Progenitor cell of endocrine pancreas (in vitro differentiated cells): ENCODE measurements at regions not wholly inside any gene's neighbourhood (a gene's known extent, or its start where the extent isn't known, plus 50 kb on each side); places are given as distances from the start of the nearest gene placed in this dataset.

Experiments used
- DNase-seq: peaks from one replicate; pipeline ENCODE4 v3.0.0; 2021; ENCODE audit warnings: low spot score; ENCODE audit not compliant: unreplicated experiment
- H3K27ac Mint-ChIP-seq: 2 replicates; pipeline ENCODE4 v1.8.0; 2021; ENCODE audit warnings: mild to moderate bottlenecking, moderate library complexity, mixed read lengths
- H3K27me3 Mint-ChIP-seq: 2 replicates; pipeline ENCODE4 v1.8.0; 2021; ENCODE audit warnings: mixed read lengths
- H3K36me3 Mint-ChIP-seq: 2 replicates; pipeline ENCODE4 v1.8.0; 2022; ENCODE audit warnings: mixed read lengths; ENCODE audit not compliant: insufficient read depth
- H3K4me1 Mint-ChIP-seq: 2 replicates; pipeline ENCODE4 v1.8.0; 2021; ENCODE audit warnings: low read depth, mixed read lengths
- H3K4me3 Mint-ChIP-seq: 2 replicates; pipeline ENCODE4 v1.8.0; 2021; ENCODE audit warnings: low read depth, mild to moderate bottlenecking, moderate library complexity, mixed read lengths
- H3K9me3 Mint-ChIP-seq: 2 replicates; pipeline ENCODE4 v1.8.0; 2021; ENCODE audit warnings: low read depth, mixed read lengths
- TF ChIP-seq, protein P1 (sequence below): fragments of 200-600 bp; sonication (generic); IDR thresholded peaks from one replicate; pipeline ENCODE4 v1.5.0; 2021; ENCODE audit warnings: antibody characterized with exemption, mild to moderate bottlenecking; ENCODE audit not compliant: unreplicated experiment

DNA sequence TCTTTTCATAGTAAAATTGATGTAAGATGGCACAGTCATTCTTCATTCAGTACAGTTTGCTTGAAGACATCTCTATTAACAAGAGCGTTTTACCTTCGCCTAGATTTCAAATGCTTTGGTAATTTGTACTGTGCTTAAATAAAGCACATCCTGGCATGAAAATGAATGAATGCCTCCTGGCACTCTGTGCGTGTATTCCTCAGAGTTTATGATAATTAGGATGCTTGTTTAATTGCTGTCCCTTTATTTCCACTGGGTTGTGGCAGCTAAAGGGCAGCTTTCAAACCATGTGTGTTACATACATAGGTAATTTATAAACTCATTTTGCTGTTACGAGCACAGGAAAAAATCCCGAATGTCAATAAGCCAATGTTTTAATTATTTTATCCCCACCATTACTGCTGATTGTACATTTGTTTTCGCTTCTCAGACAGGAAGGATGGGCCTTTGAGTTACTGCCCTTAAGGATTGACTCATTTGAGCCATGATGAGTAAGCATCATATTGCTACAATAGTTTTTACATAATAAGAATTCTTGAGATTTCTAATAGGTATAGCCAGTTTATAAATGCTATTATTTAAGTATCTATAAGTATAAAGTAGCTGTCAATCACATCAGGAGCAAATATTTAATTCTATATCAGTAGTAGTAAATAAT lies 516.5 kb downstream of the XIRP2 start:
- no peaks in the 10 kb centered on the region for H3K4me1 Mint-ChIP-seq
- H3K9me3 Mint-ChIP-seq: peaks cover 38% of the 10 kb centered on the region
- peaks cover 39% of the 10 kb centered on the region for H3K36me3 Mint-ChIP-seq
- no peak overlapping the region for H3K27ac Mint-ChIP-seq
- DNase-seq: no peak
- TF ChIP-seq, protein P1, sequence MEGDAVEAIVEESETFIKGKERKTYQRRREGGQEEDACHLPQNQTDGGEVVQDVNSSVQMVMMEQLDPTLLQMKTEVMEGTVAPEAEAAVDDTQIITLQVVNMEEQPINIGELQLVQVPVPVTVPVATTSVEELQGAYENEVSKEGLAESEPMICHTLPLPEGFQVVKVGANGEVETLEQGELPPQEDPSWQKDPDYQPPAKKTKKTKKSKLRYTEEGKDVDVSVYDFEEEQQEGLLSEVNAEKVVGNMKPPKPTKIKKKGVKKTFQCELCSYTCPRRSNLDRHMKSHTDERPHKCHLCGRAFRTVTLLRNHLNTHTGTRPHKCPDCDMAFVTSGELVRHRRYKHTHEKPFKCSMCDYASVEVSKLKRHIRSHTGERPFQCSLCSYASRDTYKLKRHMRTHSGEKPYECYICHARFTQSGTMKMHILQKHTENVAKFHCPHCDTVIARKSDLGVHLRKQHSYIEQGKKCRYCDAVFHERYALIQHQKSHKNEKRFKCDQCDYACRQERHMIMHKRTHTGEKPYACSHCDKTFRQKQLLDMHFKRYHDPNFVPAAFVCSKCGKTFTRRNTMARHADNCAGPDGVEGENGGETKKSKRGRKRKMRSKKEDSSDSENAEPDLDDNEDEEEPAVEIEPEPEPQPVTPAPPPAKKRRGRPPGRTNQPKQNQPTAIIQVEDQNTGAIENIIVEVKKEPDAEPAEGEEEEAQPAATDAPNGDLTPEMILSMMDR: no peak
- H3K27me3 Mint-ChIP-seq: no peaks in the 10 kb centered on the region
- no peak overlapping the region for H3K4me3 Mint-ChIP-seq

DNA sequence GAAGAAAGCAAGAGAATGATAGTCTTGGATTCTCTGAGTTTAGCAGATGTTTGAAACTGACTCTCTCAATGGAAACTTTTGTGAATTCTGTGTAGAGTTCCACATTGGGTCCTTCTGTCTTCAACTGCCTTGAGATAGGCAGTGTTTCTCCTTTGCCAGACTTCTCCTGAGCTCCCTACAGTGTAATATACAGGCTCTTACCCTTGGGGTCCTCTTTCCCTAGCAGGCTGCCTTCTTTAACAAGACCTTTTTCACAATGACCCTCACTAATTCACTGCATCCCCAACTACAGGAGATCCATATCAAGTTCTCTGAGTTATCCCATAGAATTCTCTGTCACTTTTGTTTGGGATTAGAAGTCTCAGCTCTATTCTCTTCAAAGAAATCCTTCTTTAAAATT lies 513.0 kb downstream of the XIRP2 start:
- Mint-ChIP-seq H3K27ac (no peak overlapping the region), H3K27me3 (no peaks in the 10 kb centered on the region), H3K9me3 (peaks cover 14% of the 10 kb centered on the region), H3K4me1 (no peaks in the 10 kb centered on the region), H3K4me3 (no peak overlapping the region), H3K36me3 (peaks cover 18% of the 10 kb centered on the region)
- DNase-seq: no peak
- TF ChIP-seq, protein P1: no peak

DNA sequence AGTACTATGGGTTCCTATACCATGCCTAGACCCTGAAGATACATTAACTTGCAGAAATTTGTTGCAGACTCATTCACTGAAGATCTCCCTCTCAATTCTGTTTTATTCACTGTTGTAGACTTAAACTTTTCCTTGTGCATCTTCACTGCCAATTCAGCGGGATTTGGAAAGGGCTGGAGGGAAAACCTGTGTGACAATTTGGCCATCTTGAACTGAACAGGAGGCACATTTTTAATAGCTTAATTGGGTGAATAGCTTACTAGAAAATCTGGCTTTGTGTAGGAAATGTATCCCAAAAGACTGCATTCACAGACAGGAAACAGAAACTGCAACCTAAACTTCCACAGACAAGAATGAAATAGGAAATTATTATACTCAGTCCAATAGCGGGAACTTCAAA lies 512.3 kb downstream of the XIRP2 start:
- peaks cover 14% of the 10 kb centered on the region for H3K9me3 Mint-ChIP-seq
- no peaks in the 10 kb centered on the region for H3K27me3 Mint-ChIP-seq
- TF ChIP-seq, protein P1: no peak
- no peak overlapping the region for H3K27ac Mint-ChIP-seq
- peaks cover 17% of the 10 kb centered on the region for H3K36me3 Mint-ChIP-seq
- H3K4me3 Mint-ChIP-seq: no peak overlapping the region
- DNase-seq: no peak
- no peaks in the 10 kb centered on the region for H3K4me1 Mint-ChIP-seq

DNA sequence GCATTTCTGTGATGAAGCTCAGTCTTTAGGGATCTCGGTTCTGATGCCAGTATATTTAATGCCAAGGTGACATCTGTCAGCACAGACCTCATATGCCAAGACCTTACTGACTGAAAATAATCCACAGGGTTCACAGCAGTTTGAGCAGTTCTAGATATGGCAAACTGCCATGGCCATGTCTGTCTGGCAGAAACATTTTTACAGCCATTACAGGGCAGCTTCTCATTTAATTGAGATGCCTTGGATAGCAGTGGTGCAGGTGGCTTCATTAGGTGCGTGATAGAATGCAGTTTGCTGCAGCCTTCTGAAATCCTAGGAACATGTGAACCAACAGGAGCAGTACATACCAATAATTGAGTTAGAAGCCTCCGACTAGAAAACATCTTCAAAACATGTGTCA lies 510.6 kb downstream of the XIRP2 start:
- Mint-ChIP-seq H3K4me1 (no peaks in the 10 kb centered on the region), H3K36me3 (peaks cover 16% of the 10 kb centered on the region), H3K4me3 (no peak overlapping the region), H3K27me3 (no peaks in the 10 kb centered on the region), H3K9me3 (peaks cover 12% of the 10 kb centered on the region), H3K27ac (no peak overlapping the region)
- TF ChIP-seq, protein P1: no peak
- DNase-seq: no peak

- TF ChIP-seq, protein P1: no peak
- DNase-seq: no peak
- H3K4me3 Mint-ChIP-seq: no peak overlapping the region
- H3K27me3 Mint-ChIP-seq: no peaks in the 10 kb centered on the region
- peaks cover 7% of the 10 kb centered on the region for H3K36me3 Mint-ChIP-seq
- H3K27ac Mint-ChIP-seq: no peak overlapping the region
- H3K9me3 Mint-ChIP-seq: peaks cover 9% of the 10 kb centered on the region
- H3K4me1 Mint-ChIP-seq: peaks cover 41% of the 10 kb centered on the region
These were observed 500.6 kb downstream of the XIRP2 start for GRCh38 chr2:167388901-167389300.
